ENCODE measurements at regions not wholly inside any gene's neighbourhood (a gene's known extent, or its start where the extent isn't known, plus 50 kb on each side); places are given as distances from the start of the nearest gene placed in this dataset.

- Mint-ChIP-seq H3K4me1 (no peaks in the 10 kb centered on the region), H3K4me3 (no peak overlapping the region), H3K27ac (no peak overlapping the region), H3K36me3 (peaks cover 10% of the 10 kb centered on the region), H3K27me3 (ENCODE audit: low read depth in 2 of 2) (no peaks in the 10 kb centered on the region), H3K9me3 (peaks cover 9 to 21% of the 10 kb centered on the region in 2 donors)
- no peak overlapping the region for H3K4me3 ChIP-seq (ENCODE audit: low read length)
- ATAC-seq (no peak), DNase-seq (no peak)
- no peak for TF ChIP-seq CTCF (IDR thresholded peaks at IDR 0.05)
- H3K9me3 ChIP-seq (ENCODE audit: control insufficient read depth, insufficient read depth, low read length) = peaks cover 16% of the 10 kb centered on the region
- no peaks in the 10 kb centered on the region for H3K36me3 ChIP-seq (ENCODE audit: control insufficient read depth, insufficient read depth, low read length)
- H3K27ac ChIP-seq (ENCODE audit: low read length) = no peak overlapping the region
- H3K4me1 ChIP-seq (ENCODE audit: control insufficient read depth, insufficient read depth, low read length) = no peaks in the 10 kb centered on the region
- no peaks in the 10 kb centered on the region for H3K27me3 ChIP-seq (ENCODE audit: control insufficient read depth, insufficient read depth, low read length)
- 89% methylated on average over 3 of the region's 3 CpGs for WGBS (ENCODE audit: insufficient coverage)
- intact Hi-C loops (cut with micrococcal nuclease) = no loop called here
Measured at GRCh38 chr3:94862703-94863102, 799.8 kb downstream of the NSUN3 start.

- WGBS (ENCODE audit: insufficient coverage) = no CpG with 5 or more reads among the region's 2 CpGs
Measured at GRCh38 chr3:94869059-94869547, 806.2 kb downstream of the NSUN3 start.

GRCh38 chr3:94873751-94874150 is 810.9 kb downstream of the NSUN3 start:
- no peak for ATAC-seq
- peaks cover 4% of the 10 kb centered on the region in 2 donors for H3K9me3 Mint-ChIP-seq
- no peak overlapping the region for H3K27ac Mint-ChIP-seq
- no peaks in the 10 kb centered on the region for H3K4me1 ChIP-seq (ENCODE audit: control insufficient read depth, insufficient read depth, low read length)
- intact Hi-C loops (cut with micrococcal nuclease) = no loop called here
- TF ChIP-seq CTCF (IDR thresholded peaks at IDR 0.05) = no peak
- H3K36me3 Mint-ChIP-seq = no peaks in the 10 kb centered on the region
- H3K4me3 ChIP-seq (ENCODE audit: low read length) = no peak overlapping the region
- 89% methylated on average over 10 of the region's 10 CpGs for WGBS (ENCODE audit: insufficient coverage)
- H3K36me3 ChIP-seq (ENCODE audit: control insufficient read depth, insufficient read depth, low read length) = no peaks in the 10 kb centered on the region
- peaks cover 18% of the 10 kb centered on the region for H3K9me3 ChIP-seq (ENCODE audit: control insufficient read depth, insufficient read depth, low read length)
- no peaks in the 10 kb centered on the region for H3K4me1 Mint-ChIP-seq
- H3K27me3 Mint-ChIP-seq (ENCODE audit: low read depth in 2 of 2) = no peaks in the 10 kb centered on the region
- H3K4me3 Mint-ChIP-seq = no peak overlapping the region
- H3K27me3 ChIP-seq (ENCODE audit: control insufficient read depth, insufficient read depth, low read length) = no peaks in the 10 kb centered on the region
- DNase-seq = no peak
- no peak overlapping the region for H3K27ac ChIP-seq (ENCODE audit: low read length)

More at GRCh38 chr3:94869059-94869547, 806.2 kb downstream of the NSUN3 start:
- Histone ChIP-seq H3K9me3 (ENCODE audit: control insufficient read depth, insufficient read depth, low read length) (peaks cover 13% of the 10 kb centered on the region), H3K4me1 (ENCODE audit: control insufficient read depth, insufficient read depth, low read length) (no peaks in the 10 kb centered on the region), H3K27ac (ENCODE audit: low read length) (no peak overlapping the region), H3K36me3 (ENCODE audit: control insufficient read depth, insufficient read depth, low read length) (no peaks in the 10 kb centered on the region), H3K4me3 (ENCODE audit: low read length) (no peak overlapping the region), H3K27me3 (ENCODE audit: control insufficient read depth, insufficient read depth, low read length) (no peaks in the 10 kb centered on the region)
- no peaks in the 10 kb centered on the region for H3K36me3 Mint-ChIP-seq
- no peak for ATAC-seq
- DNase-seq = no peak
- no peak overlapping the region for H3K4me3 Mint-ChIP-seq
- no peaks in the 10 kb centered on the region for H3K27me3 Mint-ChIP-seq (ENCODE audit: low read depth in 2 of 2)
- no peaks in the 10 kb centered on the region for H3K4me1 Mint-ChIP-seq
- peaks cover 5 to 12% of the 10 kb centered on the region in 2 donors for H3K9me3 Mint-ChIP-seq
- intact Hi-C loops (cut with micrococcal nuclease) = no loop called here
- H3K27ac Mint-ChIP-seq = no peak overlapping the region
- no peak for TF ChIP-seq CTCF (IDR thresholded peaks at IDR 0.05)

- H3K27ac ChIP-seq (ENCODE audit: low read length) = no peak overlapping the region
- no peaks in the 10 kb centered on the region for H3K4me1 ChIP-seq (ENCODE audit: control insufficient read depth, insufficient read depth, low read length)
- intact Hi-C loops (cut with micrococcal nuclease) = no loop called here
- DNase-seq (no peak), ATAC-seq (no peak)
- no peaks in the 10 kb centered on the region for H3K36me3 ChIP-seq (ENCODE audit: control insufficient read depth, insufficient read depth, low read length)
- no peaks in the 10 kb centered on the region for H3K27me3 Mint-ChIP-seq (ENCODE audit: low read depth in 2 of 2)
- H3K27ac Mint-ChIP-seq = no peak overlapping the region
- no peaks in the 10 kb centered on the region for H3K36me3 Mint-ChIP-seq
- WGBS (ENCODE audit: insufficient coverage) = 81% methylated on average over 1 of the region's 1 CpG
- H3K4me3 ChIP-seq (ENCODE audit: low read length) = no peak overlapping the region
- TF ChIP-seq CTCF (IDR thresholded peaks at IDR 0.05) = no peak
- no peak overlapping the region for H3K4me3 Mint-ChIP-seq
- H3K4me1 Mint-ChIP-seq = no peaks in the 10 kb centered on the region
- H3K9me3 ChIP-seq (ENCODE audit: control insufficient read depth, insufficient read depth, low read length) = peaks cover 18% of the 10 kb centered on the region
- H3K27me3 ChIP-seq (ENCODE audit: control insufficient read depth, insufficient read depth, low read length) = no peaks in the 10 kb centered on the region
- peaks cover 4 to 7% of the 10 kb centered on the region in 2 donors for H3K9me3 Mint-ChIP-seq
Measured at GRCh38 chr3:94875149-94875548, 812.3 kb downstream of the NSUN3 start.

Data from natural killer cell (primary cell).